Activated CD8-positive, alpha-beta T cell treated with anti-CD3 and anti-CD28 coated beads, Interleukin-2, amount 10 ng/mL, durations not matched to agents 7 days and 5 days (primary cell): ENCODE measurements at regions not wholly inside any gene's neighbourhood (a gene's known extent, or its start where the extent isn't known, plus 50 kb on each side); places are given as distances from the start of the nearest gene placed in this dataset.

Experiments used
- ATAC-seq: fragments of 150-1000 bp; cut with Tn5 transposase; one replicate; pipeline ENCODE4 v1.10.0; 2021; ENCODE audit warnings: moderate library complexity
- CTCF ChIA-PET: fragments of 350-600 bp; sonication (Branson Sonifier 250); formaldehyde crosslinking; loops from one replicate; lab custom pipeline; 2021; ENCODE audit warnings: antibody characterized with exemption; lab: Charles Lee
- POLR2A ChIA-PET: fragments of 350-600 bp; sonication (Branson Sonifier 250); formaldehyde crosslinking; loops from one replicate; lab custom pipeline; 2021; ENCODE audit warnings: antibody characterized with exemption; lab: Charles Lee
- DNase-seq: peaks from one replicate; pipeline ENCODE4 v3.0.0-alpha.2; 2020
- H3K27ac Mint-ChIP-seq: one replicate; pipeline ENCODE4 v1.8.0; 2021; ENCODE audit warnings: mild to moderate bottlenecking, mixed read lengths
- H3K27me3 Mint-ChIP-seq: one replicate; pipeline ENCODE4 v1.8.0; 2021; ENCODE audit warnings: low read depth, mixed read lengths
- H3K36me3 Mint-ChIP-seq: one replicate; pipeline ENCODE4 v1.8.0; 2021; ENCODE audit warnings: low read depth, mixed read lengths
- H3K4me1 Mint-ChIP-seq: one replicate; pipeline ENCODE4 v1.8.0; 2021; ENCODE audit warnings: low read depth, mixed read lengths
- H3K4me3 Mint-ChIP-seq: one replicate; pipeline ENCODE4 v1.8.0; 2021; ENCODE audit warnings: mild to moderate bottlenecking, mixed read lengths
- H3K9me3 Mint-ChIP-seq: one replicate; pipeline ENCODE4 v1.8.0; 2022; ENCODE audit warnings: mixed read lengths; ENCODE audit not compliant: insufficient read depth

GRCh38 chr4:111873801-111874200, 271.5 kb upstream of the FAM241A start:
- Mint-ChIP-seq H3K4me1 (no peaks in the 10 kb centered on the region), H3K27me3 (no peaks in the 10 kb centered on the region), H3K9me3 (no peaks in the 10 kb centered on the region), H3K4me3 (no peak overlapping the region), H3K36me3 (no peaks in the 10 kb centered on the region), H3K27ac (no peak overlapping the region)
- CTCF ChIA-PET, result no interaction called here
- DNase-seq, result no peak
- no peak for ATAC-seq
- POLR2A ChIA-PET, result no interaction called here

GRCh38 chr4:111879539-111879938, 265.7 kb upstream of the FAM241A start:
- ATAC-seq (no peak), DNase-seq (no peak)
- Mint-ChIP-seq H3K9me3 (no peaks in the 10 kb centered on the region), H3K27me3 (no peaks in the 10 kb centered on the region), H3K27ac (no peak overlapping the region), H3K4me3 (no peak overlapping the region), H3K36me3 (no peaks in the 10 kb centered on the region), H3K4me1 (no peaks in the 10 kb centered on the region)
- ChIA-PET POLR2A (no interaction called here), CTCF (no interaction called here)

GRCh38 chr4:111880116-111880515, 265.1 kb upstream of the FAM241A start:
- no peaks in the 10 kb centered on the region for H3K36me3 Mint-ChIP-seq
- ChIA-PET POLR2A (no interaction called here), CTCF (no interaction called here)
- H3K9me3 Mint-ChIP-seq, result no peaks in the 10 kb centered on the region
- no peak overlapping the region for H3K27ac Mint-ChIP-seq
- no peak overlapping the region for H3K4me3 Mint-ChIP-seq
- H3K4me1 Mint-ChIP-seq, result no peaks in the 10 kb centered on the region
- H3K27me3 Mint-ChIP-seq, result no peaks in the 10 kb centered on the region
- ATAC-seq, result no peak
- DNase-seq, result no peak

GRCh38 chr4:111883557-111883999, 261.7 kb upstream of the FAM241A start:
- Mint-ChIP-seq H3K4me3 (no peak overlapping the region), H3K36me3 (no peaks in the 10 kb centered on the region), H3K4me1 (no peaks in the 10 kb centered on the region), H3K27me3 (no peaks in the 10 kb centered on the region), H3K27ac (no peak overlapping the region), H3K9me3 (no peaks in the 10 kb centered on the region)
- ChIA-PET POLR2A (no interaction called here), CTCF (interaction anchor here (1.0 kb wide), 1 partner anchor 29 kb away, joined by 3 read pairs; no protein-coding TSS in a partner anchor)
- ATAC-seq, result no peak
- no peak for DNase-seq

GRCh38 chr4:111890412-111890811, 254.8 kb upstream of the FAM241A start:
- Mint-ChIP-seq H3K4me3 (no peak overlapping the region), H3K27me3 (no peaks in the 10 kb centered on the region), H3K36me3 (no peaks in the 10 kb centered on the region), H3K9me3 (no peaks in the 10 kb centered on the region), H3K27ac (no peak overlapping the region), H3K4me1 (no peaks in the 10 kb centered on the region)
- POLR2A ChIA-PET, result no interaction called here
- DNase-seq, result no peak
- CTCF ChIA-PET, result no interaction called here
- ATAC-seq, result no peak

GRCh38 chr4:111905511-111905910, 239.7 kb upstream of the FAM241A start:
- CTCF ChIA-PET, result no interaction called here
- H3K27me3 Mint-ChIP-seq, result no peaks in the 10 kb centered on the region
- no peak for DNase-seq
- no peaks in the 10 kb centered on the region for H3K4me1 Mint-ChIP-seq
- ATAC-seq, result no peak
- H3K4me3 Mint-ChIP-seq, result no peak overlapping the region
- no peak overlapping the region for H3K27ac Mint-ChIP-seq
- no peaks in the 10 kb centered on the region for H3K36me3 Mint-ChIP-seq
- POLR2A ChIA-PET, result no interaction called here
- no peaks in the 10 kb centered on the region for H3K9me3 Mint-ChIP-seq

- H3K27ac Mint-ChIP-seq, result no peak overlapping the region
- CTCF ChIA-PET, result no interaction called here
- H3K27me3 Mint-ChIP-seq, result no peaks in the 10 kb centered on the region
- no peak for DNase-seq
- H3K4me1 Mint-ChIP-seq, result no peaks in the 10 kb centered on the region
- H3K9me3 Mint-ChIP-seq, result no peaks in the 10 kb centered on the region
- no peaks in the 10 kb centered on the region for H3K36me3 Mint-ChIP-seq
- no peak for ATAC-seq
- no peak overlapping the region for H3K4me3 Mint-ChIP-seq
- POLR2A ChIA-PET, result no interaction called here
These were observed 225.6 kb upstream of the FAM241A start for GRCh38 chr4:111919639-111920038.

GRCh38 chr4:111921714-111922113, 223.5 kb upstream of the FAM241A start:
- ATAC-seq (no peak), DNase-seq (no peak)
- no peaks in the 10 kb centered on the region for H3K4me1 Mint-ChIP-seq
- CTCF ChIA-PET, result no interaction called here
- H3K4me3 Mint-ChIP-seq, result no peak overlapping the region
- POLR2A ChIA-PET, result no interaction called here
- no peaks in the 10 kb centered on the region for H3K9me3 Mint-ChIP-seq
- no peaks in the 10 kb centered on the region for H3K27me3 Mint-ChIP-seq
- no peak overlapping the region for H3K27ac Mint-ChIP-seq
- H3K36me3 Mint-ChIP-seq, result no peaks in the 10 kb centered on the region

GRCh38 chr4:111923786-111924185, 221.5 kb upstream of the FAM241A start:
- Mint-ChIP-seq H3K27me3 (peaks cover 6% of the 10 kb centered on the region), H3K4me1 (no peaks in the 10 kb centered on the region), H3K9me3 (no peaks in the 10 kb centered on the region), H3K36me3 (no peaks in the 10 kb centered on the region), H3K4me3 (no peak overlapping the region), H3K27ac (no peak overlapping the region)
- DNase-seq (no peak), ATAC-seq (no peak)
- ChIA-PET CTCF (no interaction called here), POLR2A (no interaction called here)

- ATAC-seq (no peak), DNase-seq (no peak)
- Mint-ChIP-seq H3K36me3 (no peaks in the 10 kb centered on the region), H3K27ac (no peak overlapping the region), H3K9me3 (no peaks in the 10 kb centered on the region), H3K4me1 (no peaks in the 10 kb centered on the region), H3K27me3 (peaks cover 6% of the 10 kb centered on the region), H3K4me3 (no peak overlapping the region)
- ChIA-PET CTCF (no interaction called here), POLR2A (no interaction called here)
These were observed 220.6 kb upstream of the FAM241A start for GRCh38 chr4:111924696-111925095.

GRCh38 chr4:111930659-111931058, 214.6 kb upstream of the FAM241A start:
- Mint-ChIP-seq H3K27ac (no peak overlapping the region), H3K36me3 (no peaks in the 10 kb centered on the region), H3K4me1 (peaks cover 6% of the 10 kb centered on the region), H3K27me3 (peaks cover 15% of the 10 kb centered on the region), H3K4me3 (no peak overlapping the region), H3K9me3 (no peaks in the 10 kb centered on the region)
- DNase-seq (no peak), ATAC-seq (no peak)
- CTCF ChIA-PET, result no interaction called here
- POLR2A ChIA-PET, result no interaction called here

- DNase-seq (no peak), ATAC-seq (no peak)
- Mint-ChIP-seq H3K4me3 (no peak overlapping the region), H3K27ac (no peak overlapping the region), H3K4me1 (peaks cover 6% of the 10 kb centered on the region), H3K27me3 (peaks cover 10% of the 10 kb centered on the region), H3K9me3 (no peaks in the 10 kb centered on the region), H3K36me3 (no peaks in the 10 kb centered on the region)
- ChIA-PET CTCF (no interaction called here), POLR2A (interaction anchor here (0.7 kb wide), 1 partner anchor 26 kb away, joined by 3 read pairs; no protein-coding TSS in a partner anchor)
These were observed 211.6 kb upstream of the FAM241A start for GRCh38 chr4:111933703-111934102.

- peaks cover 6% of the 10 kb centered on the region for H3K4me1 Mint-ChIP-seq
- H3K36me3 Mint-ChIP-seq, result no peaks in the 10 kb centered on the region
- DNase-seq, result no peak
- ATAC-seq, result no peak
- ChIA-PET CTCF (no interaction called here), POLR2A (interaction anchor here (0.7 kb wide), 1 partner anchor 26 kb away, joined by 3 read pairs; no protein-coding TSS in a partner anchor)
- no peaks in the 10 kb centered on the region for H3K9me3 Mint-ChIP-seq
- H3K27ac Mint-ChIP-seq, result no peak overlapping the region
- peaks cover 10% of the 10 kb centered on the region for H3K27me3 Mint-ChIP-seq
- H3K4me3 Mint-ChIP-seq, result no peak overlapping the region
These were observed 210.9 kb upstream of the FAM241A start for GRCh38 chr4:111934314-111934713.
